ENCODE measurements at regions not wholly inside any gene's neighbourhood (a gene's known extent, or its start where the extent isn't known, plus 50 kb on each side); places are given as distances from the start of the nearest gene placed in this dataset.

DNA sequence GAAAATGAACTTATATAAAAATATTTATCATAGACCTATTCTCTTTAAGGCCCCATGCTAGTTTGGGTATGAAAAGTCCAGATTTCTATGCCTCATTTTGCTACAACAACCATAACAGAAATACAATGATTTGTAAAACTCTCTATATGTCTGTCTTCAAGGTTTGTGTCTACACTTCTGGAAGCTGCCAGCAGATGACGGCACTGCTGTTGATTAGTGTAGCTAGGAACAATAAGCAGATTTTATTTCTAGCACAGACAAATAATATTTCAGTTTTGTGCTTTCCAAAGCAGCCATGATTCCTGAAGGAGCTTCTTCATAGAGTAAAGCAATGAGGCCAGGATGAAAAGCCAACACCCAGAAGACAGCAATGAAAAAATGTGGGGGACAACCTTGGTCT lies 779.6 kb upstream of the ADGRL2 start:
- DNase-seq (ENCODE audit: low read depth in 2 of 2), result no peak

DNA sequence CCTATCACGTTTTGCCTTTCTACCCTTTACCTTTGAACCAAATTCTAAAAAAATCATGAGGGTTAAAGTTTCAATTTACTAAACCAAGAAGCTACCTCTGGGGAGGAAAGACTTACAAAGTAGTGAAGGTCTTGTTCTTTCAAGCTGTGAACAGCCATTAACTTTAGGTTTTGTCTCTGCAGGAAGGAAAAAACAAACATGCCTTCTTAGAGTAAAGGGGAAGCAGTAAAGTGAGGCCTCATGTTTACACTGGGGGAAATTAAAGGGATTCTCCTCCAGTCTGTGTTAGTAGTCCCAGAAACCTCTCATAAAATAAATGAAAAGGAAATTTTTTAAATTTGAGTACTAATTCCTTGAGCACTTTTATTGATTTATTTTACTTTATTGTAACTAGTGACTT lies 780.2 kb upstream of the ADGRL2 start:
- no peak for DNase-seq (ENCODE audit: low read depth in 2 of 2)

- DNase-seq (ENCODE audit: low read depth in 2 of 2), result no peak
Observed at GRCh38 chr1:81010126-81010525, 790.6 kb upstream of the ADGRL2 start.

- no peak for DNase-seq (ENCODE audit: low read depth in 2 of 2)
Observed at GRCh38 chr1:81008293-81008692, 792.4 kb upstream of the ADGRL2 start.

DNA sequence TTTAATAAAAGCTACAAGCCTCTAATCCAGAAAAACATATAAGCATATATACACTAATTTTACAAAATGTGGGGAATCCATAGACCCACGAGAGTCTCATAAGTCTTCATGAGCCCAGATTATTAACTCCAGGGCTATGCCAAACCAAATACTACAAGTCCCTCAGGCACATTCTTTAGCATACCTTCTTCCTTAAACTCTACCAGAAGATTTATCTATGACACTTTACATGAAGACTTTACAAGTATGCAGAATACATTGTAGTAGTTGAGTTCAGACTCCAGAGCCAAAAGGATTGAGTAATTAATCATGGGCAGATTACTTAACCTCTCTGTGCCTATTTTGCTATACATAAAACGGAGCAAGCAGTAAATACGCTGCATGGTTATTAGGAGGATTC lies 793.7 kb upstream of the ADGRL2 start:
- DNase-seq (ENCODE audit: low read depth in 2 of 2), result no peak

DNA sequence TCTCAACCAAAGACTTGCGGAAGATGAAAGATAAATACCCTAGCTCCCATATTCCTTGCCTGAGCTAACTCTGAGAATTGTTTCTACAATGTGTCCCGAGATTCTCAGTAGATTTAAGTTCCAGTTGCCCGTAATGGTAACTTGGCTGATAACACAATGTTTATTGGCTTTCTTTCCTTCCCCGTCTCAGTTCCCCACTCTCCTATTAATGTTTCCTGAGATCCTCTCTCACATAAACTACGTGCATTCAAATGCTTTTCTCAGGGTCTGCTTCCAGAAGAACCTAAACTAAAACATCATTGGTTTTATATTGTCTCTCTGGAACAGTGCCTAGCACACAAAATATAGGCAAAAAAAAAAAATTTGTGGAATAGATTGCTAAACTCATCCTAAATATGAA lies 794.2 kb upstream of the ADGRL2 start:
- no peak for DNase-seq (ENCODE audit: low read depth in 2 of 2)

DNA sequence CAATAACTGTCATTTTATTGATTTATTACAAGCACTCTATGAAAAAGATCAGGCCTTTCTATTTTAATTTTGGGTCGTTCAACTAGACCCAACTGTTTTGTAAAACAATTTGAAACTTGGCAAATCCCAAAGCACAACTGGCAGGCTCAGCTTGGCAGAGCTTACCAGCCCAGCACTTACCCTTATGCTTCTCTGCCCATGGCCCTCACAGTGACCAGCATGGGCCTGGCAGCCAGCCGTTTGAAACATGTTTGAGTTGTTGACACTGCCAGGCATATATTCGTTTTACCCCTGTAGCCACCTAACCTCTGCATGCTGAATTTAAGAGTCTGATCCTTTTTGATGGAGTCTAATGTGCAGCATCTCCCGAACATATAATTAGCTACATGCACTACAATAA lies 796.7 kb upstream of the ADGRL2 start:
- DNase-seq (ENCODE audit: low read depth in 2 of 2), result no peak

DNA sequence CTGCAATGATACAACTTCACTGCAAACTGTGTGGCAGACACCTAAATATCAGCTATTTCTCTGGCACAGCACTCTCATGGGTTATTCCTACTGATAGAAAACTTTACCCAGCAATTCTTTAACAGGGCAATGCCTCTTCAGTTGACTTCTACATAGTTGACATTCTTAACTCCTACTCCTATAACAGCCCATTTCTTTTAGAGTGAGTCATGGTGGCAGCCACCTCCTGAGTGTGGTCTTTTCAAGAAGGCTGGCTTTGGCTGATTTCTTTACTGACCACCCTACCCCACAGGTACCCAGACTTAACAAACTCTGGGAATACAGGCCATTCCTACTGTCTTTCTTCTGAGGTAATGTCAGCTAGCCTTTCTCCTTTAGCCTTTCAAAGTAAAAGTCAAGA lies 805.8 kb upstream of the ADGRL2 start:
- no peak for DNase-seq (ENCODE audit: low read depth in 2 of 2)

DNA sequence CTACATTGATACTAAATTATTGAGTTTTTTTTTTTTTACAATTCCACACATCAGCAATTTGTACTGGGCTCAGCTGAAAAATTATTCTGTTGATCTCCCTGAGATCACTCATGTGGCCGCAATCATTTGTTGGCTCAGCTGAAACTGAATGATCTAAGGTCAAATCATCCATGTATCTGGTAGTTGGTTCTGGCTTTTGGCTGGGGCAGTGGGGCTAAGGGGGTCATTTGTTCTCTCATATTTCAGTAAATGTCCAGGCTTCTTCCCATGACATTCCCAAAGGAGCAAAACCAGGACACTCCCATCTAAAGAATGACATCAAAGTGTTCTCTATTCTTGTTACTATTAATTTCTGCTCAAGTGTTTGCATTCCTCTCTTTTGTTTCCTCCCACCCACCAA lies 806.7 kb upstream of the ADGRL2 start:
- no peak for DNase-seq (ENCODE audit: low read depth in 2 of 2)

DNA sequence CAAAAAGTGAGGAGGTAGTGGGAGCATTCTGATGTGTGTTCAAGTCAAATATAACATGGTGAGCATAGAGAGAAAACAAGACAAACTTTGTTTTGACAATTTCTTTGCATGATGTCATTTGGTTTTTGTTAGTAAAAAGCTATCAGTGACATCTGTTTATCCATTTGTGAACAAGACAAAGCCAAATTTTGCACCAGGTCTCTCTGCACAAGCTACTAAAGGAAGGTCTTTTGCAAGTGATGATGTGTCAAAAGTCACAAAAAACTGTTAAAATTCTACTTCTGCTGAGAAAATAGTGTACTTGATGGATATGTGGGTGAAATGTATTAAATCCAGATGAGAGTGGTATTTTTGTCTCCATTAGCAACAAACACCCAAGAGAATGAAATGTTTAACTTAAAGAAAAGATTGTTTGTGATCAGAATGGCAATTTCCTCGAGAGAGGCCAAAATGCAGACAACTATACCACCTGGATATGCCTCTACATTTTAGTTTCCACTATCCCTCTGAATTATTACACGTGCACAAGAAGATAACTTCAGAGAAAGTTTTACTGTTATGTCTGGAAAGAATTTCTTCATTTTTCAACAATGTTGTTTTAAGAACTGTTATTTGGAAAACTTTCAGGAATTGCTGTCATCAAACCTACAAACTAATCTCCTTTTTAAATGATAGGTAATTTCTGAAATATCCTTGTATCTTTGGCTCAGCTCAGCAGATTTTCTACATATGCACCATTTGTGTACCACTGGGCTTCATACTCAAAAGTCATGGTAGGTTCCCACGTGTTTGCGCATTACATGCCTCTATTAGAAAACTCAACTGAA lies 807.4 kb upstream of the ADGRL2 start:
- DNase-seq (ENCODE audit: low read depth in 2 of 2), result no peak

DNA sequence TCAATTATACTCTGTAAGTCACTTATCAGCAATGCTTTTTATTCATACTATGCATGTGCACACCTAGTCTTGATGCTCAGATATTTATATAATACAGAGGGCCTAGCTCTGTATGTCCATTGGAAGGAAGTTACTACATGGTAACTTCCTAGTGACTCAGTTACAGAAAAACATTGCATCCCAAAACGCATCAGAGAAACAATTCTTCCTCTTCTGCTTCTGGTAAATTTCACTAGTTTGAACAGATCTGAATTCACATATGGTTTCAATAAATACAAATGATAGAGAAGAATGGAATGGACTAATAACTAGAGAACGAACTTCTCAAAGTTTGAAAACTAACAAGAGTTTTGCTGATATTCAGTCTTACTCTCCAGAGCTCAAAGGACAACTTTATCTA lies 811.3 kb upstream of the ADGRL2 start:
- DNase-seq (ENCODE audit: low read depth in 2 of 2), result no peak

GRCh38 chr1:80988926-80989325 lies 811.8 kb upstream of the ADGRL2 start:
- no peak for DNase-seq (ENCODE audit: low read depth in 2 of 2)

DNA sequence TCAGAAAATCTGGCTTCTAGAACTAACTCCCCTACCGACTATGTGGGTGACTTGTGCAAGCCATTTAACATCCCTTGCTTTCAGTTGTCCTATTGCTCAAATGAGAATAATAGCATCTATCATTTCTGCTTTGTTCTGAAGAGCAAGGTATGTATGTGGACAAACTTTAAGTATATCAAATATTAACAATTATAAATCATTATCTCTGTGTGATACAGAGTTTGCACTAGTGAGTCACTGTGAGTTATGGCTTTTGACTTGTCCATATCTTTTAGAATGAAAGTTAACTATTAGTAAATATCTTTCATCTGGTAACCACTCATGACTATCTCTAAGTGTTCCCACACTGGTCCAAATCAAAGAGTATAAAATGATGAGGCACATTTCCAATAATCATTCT lies 812.9 kb upstream of the ADGRL2 start:
- no peak for DNase-seq (ENCODE audit: low read depth in 2 of 2)

DNA sequence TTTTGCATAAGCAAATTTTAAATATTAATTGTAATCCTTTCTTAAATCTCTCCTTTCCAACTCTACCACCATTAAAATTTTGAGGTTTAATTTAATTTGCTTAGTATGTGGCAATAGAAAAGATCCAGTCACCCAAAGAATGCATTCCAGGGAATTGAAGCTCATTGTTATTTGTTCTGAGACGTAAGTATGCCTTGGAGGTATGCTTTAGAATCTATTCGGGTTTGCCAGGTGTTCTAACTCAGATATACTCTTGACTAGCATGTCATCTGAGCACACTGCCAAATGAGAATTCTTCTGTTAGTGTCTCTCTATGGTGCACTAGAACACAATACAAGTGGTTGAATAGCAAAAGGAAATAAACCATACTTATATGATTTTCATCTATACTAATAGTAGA lies 813.6 kb upstream of the ADGRL2 start:
- DNase-seq (ENCODE audit: low read depth in 2 of 2), result no peak

GRCh38 chr1:80982831-80983230 lies 817.9 kb upstream of the ADGRL2 start:
- no peak for DNase-seq (ENCODE audit: low read depth in 2 of 2)

GRCh38 chr1:80973101-80973500 lies 827.6 kb upstream of the ADGRL2 start:
- no peak for DNase-seq (ENCODE audit: low read depth in 2 of 2)

GRCh38 chr1:80966266-80966665 lies 834.5 kb upstream of the ADGRL2 start:
- no peak for DNase-seq (ENCODE audit: low read depth in 2 of 2)

DNA sequence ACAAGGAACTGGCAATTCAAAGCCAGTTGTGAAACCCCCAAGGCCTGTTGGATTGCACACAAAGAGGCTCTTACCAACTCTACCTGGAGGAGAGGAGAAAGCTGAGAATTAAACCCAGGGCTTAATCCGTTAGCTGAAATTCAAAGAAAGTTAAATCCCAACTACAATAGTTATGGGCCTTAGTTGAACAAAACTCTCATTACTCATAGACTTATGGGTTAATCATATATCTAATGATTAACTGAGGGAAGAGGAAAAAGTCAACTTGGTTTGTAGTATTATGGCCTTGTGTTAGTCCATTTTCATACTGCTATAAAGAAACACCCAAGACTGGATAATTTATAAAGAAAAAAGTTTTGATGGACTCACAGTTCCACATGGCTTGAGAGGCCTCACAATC lies 838.2 kb upstream of the ADGRL2 start:
- no peak for DNase-seq (ENCODE audit: low read depth in 2 of 2)

GRCh38 chr1:80961464-80962190 lies 839.1 kb upstream of the ADGRL2 start:
- no peak for DNase-seq (ENCODE audit: low read depth in 2 of 2)

GRCh38 chr1:80933346-80933745 lies 867.4 kb upstream of the ADGRL2 start:
- no peak for DNase-seq (ENCODE audit: low read depth in 2 of 2)

DNA sequence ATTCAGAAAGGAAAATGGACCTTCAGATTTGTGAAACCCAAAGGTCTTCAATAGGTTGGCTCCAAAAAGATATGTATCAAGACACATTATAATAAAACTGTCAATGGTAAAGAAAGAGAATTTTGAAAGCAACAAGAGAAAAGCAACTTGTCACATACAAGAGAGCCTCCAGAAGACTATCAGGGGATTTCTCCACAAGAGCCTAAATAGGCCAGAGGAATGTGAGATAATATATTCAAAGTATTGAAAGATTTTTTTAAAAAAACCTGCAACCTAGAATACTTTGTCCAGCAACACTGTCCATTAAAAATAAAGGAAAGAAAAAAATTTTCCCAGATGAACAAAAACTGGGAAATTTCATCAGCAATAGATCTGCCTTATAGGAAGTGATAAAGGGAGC lies 869.6 kb upstream of the ADGRL2 start:
- DNase-seq (ENCODE audit: low read depth in 2 of 2), result no peak

GRCh38 chr1:80929868-80930508 lies 870.7 kb upstream of the ADGRL2 start:
- peak in 1 of 2 donors; percentile 0 for DNase-seq (ENCODE audit: low read depth in 2 of 2)

- no peak for DNase-seq (ENCODE audit: low read depth in 2 of 2)
Observed at GRCh38 chr1:80926531-80926930, 874.2 kb upstream of the ADGRL2 start.

Data from lung microvascular endothelial cell (primary cell).